ENCODE measurements at regions not wholly inside any gene's neighbourhood (a gene's known extent, or its start where the extent isn't known, plus 50 kb on each side); places are given as distances from the start of the nearest gene placed in this dataset.

GRCh38 chr3:59131016-59131766 lies 81.4 kb upstream of the CFAP20DC start:
- no peak for DNase-seq (ENCODE audit: low read depth)

- DNase-seq (ENCODE audit: low read depth) = no peak
Observed at GRCh38 chr3:59128685-59129084, 78.9 kb upstream of the CFAP20DC start.

- DNase-seq (ENCODE audit: low read depth) = no peak
Observed at GRCh38 chr3:59127071-59127470, 77.2 kb upstream of the CFAP20DC start.

GRCh38 chr3:59126446-59126845 lies 76.6 kb upstream of the CFAP20DC start:
- DNase-seq (ENCODE audit: low read depth) = no peak

- no peak for DNase-seq (ENCODE audit: low read depth)
Observed at GRCh38 chr3:59121346-59122144, 71.7 kb upstream of the CFAP20DC start.

GRCh38 chr3:59118928-59119327 lies 69.1 kb upstream of the CFAP20DC start:
- no peak for DNase-seq (ENCODE audit: low read depth)

GRCh38 chr3:59117396-59117795 lies 67.6 kb upstream of the CFAP20DC start:
- DNase-seq (ENCODE audit: low read depth) = no peak

GRCh38 chr3:59116233-59116537 lies 66.4 kb upstream of the CFAP20DC start:
- DNase-seq (ENCODE audit: low read depth) = no peak

- DNase-seq (ENCODE audit: low read depth) = no peak
Observed at GRCh38 chr3:59115364-59116232, 65.8 kb upstream of the CFAP20DC start.

- no peak for DNase-seq (ENCODE audit: low read depth)
Observed at GRCh38 chr3:59107856-59108815, 58.3 kb upstream of the CFAP20DC start.

- no peak for DNase-seq (ENCODE audit: low read depth)
Observed at GRCh38 chr3:59106085-59106648, 56.3 kb upstream of the CFAP20DC start.

GRCh38 chr3:59103552-59103951 lies 53.7 kb upstream of the CFAP20DC start:
- DNase-seq (ENCODE audit: low read depth) = no peak

GRCh38 chr3:59101231-59101736 lies 51.5 kb upstream of the CFAP20DC start:
- DNase-seq (ENCODE audit: low read depth) = no peak
